Myocyte (in vitro differentiated cells): ENCODE measurements at regions not wholly inside any gene's neighbourhood (a gene's known extent, or its start where the extent isn't known, plus 50 kb on each side); places are given as distances from the start of the nearest gene placed in this dataset.
"Not testable (repeated sequence)": the region's sequence is repeated elsewhere in the genome, so short reads cannot be mapped to it uniquely, and the experiment has no call there.

Experiments
- DNase-seq: peaks from one replicate; pipeline ENCODE4 v3.0.0-alpha.2; 2012; ENCODE audit warnings: low read depth

GRCh38 chr10:83724471-83725241 is 414.7 kb upstream of the GHITM start:
- no peak for DNase-seq

- DNase-seq, result no peak
Observed at GRCh38 chr10:83725567-83725966, 413.7 kb upstream of the GHITM start.

- no peak for DNase-seq
Observed at GRCh38 chr10:83734278-83734677, 405.0 kb upstream of the GHITM start.

GRCh38 chr10:83736008-83736407 is 403.3 kb upstream of the GHITM start:
- DNase-seq, result no peak

- no peak for DNase-seq
Observed at GRCh38 chr10:83750604-83751003, 388.7 kb upstream of the GHITM start.

GRCh38 chr10:83753490-83753889 is 385.8 kb upstream of the GHITM start:
- DNase-seq, result no peak

- DNase-seq, result no peak
Observed at GRCh38 chr10:83754857-83755256, 384.5 kb upstream of the GHITM start.

- no peak for DNase-seq
Observed at GRCh38 chr10:83760142-83760541, 379.2 kb upstream of the GHITM start.

- no peak for DNase-seq
Observed at GRCh38 chr10:83764666-83765065, 374.6 kb upstream of the GHITM start.

GRCh38 chr10:83765731-83766130 is 373.6 kb upstream of the GHITM start:
- no peak for DNase-seq

- no peak for DNase-seq
Observed at GRCh38 chr10:83769281-83769820, 370.0 kb upstream of the GHITM start.

- DNase-seq, result not testable (repeated sequence)
Observed at GRCh38 chr10:83786701-83787100, 352.6 kb upstream of the GHITM start.

GRCh38 chr10:83801983-83802382 is 337.3 kb upstream of the GHITM start:
- no peak for DNase-seq

- no peak for DNase-seq
Observed at GRCh38 chr10:83806717-83807116, 332.6 kb upstream of the GHITM start.

- no peak for DNase-seq
Observed at GRCh38 chr10:83809001-83809400, 330.3 kb upstream of the GHITM start.

- no peak for DNase-seq
Observed at GRCh38 chr10:83816942-83817341, 322.4 kb upstream of the GHITM start.

- no peak for DNase-seq
Observed at GRCh38 chr10:83817797-83818196, 321.5 kb upstream of the GHITM start.

GRCh38 chr10:83819609-83820008 is 319.7 kb upstream of the GHITM start:
- DNase-seq, result no peak

- DNase-seq, result no peak
Observed at GRCh38 chr10:83820033-83820432, 319.3 kb upstream of the GHITM start.

- DNase-seq, result no peak
Observed at GRCh38 chr10:83824099-83824498, 315.2 kb upstream of the GHITM start.

- no peak for DNase-seq
Observed at GRCh38 chr10:83834096-83834495, 305.2 kb upstream of the GHITM start.

- no peak for DNase-seq
Observed at GRCh38 chr10:83835945-83836745, 303.2 kb upstream of the GHITM start.
